Neural progenitor cell (in vitro differentiated cells): ENCODE measurements at regions not wholly inside any gene's neighbourhood (a gene's known extent, or its start where the extent isn't known, plus 50 kb on each side); places are given as distances from the start of the nearest gene placed in this dataset.

Experiments used
- DNase-seq: peaks from one replicate; pipeline ENCODE4 v3.0.0-alpha.2; 2016; ENCODE audit warnings: low spot score
- H2AFZ ChIP-seq: fragments of 200-600 bp; sonication (generic); replicated peaks from 2 replicates; pipeline ENCODE4 v1.6.1; 2016; ENCODE audit warnings: antibody characterized with exemption
- H3F3A ChIP-seq: fragments of 200-600 bp; sonication (generic); 2 replicates; pipeline ENCODE4 v1.6.1; 2016; ENCODE audit warnings: antibody characterized with exemption, low read depth
- H3K27ac ChIP-seq: fragments of 200-600 bp; sonication (generic); 2 replicates; pipeline ENCODE4 v1.5.1; 2016; ENCODE audit warnings: mild to moderate bottlenecking
- H3K27me3 ChIP-seq: fragments of 200-600 bp; sonication (generic); 2 replicates; pipeline ENCODE4 v1.6.1; 2016; ENCODE audit warnings: mild to moderate bottlenecking, moderate library complexity
- H3K36me3 ChIP-seq: fragments of 200-600 bp; sonication (generic); 2 replicates; pipeline ENCODE4 v1.5.1; 2016
- H3K4me1 ChIP-seq: fragments of 200-600 bp; sonication (generic); 2 replicates; pipeline ENCODE4 v1.6.1; 2016; ENCODE audit warnings: mixed run types
- H3K4me2 ChIP-seq: fragments of 200-600 bp; sonication (generic); 2 replicates; pipeline ENCODE4 v1.6.1; 2016
- H3K4me3 ChIP-seq: fragments of 200-600 bp; sonication (generic); 2 replicates; pipeline ENCODE4 v1.5.1; 2016
- H3K79me2 ChIP-seq: fragments of 200-600 bp; sonication (generic); 2 replicates; pipeline ENCODE4 v1.6.1; 2016; ENCODE audit warnings: low read depth
- H3K9ac ChIP-seq: fragments of 200-600 bp; sonication (generic); 2 replicates; pipeline ENCODE4 v1.6.1; 2016
- H3K9me3 ChIP-seq: fragments of 200-600 bp; sonication (generic); 2 replicates; pipeline ENCODE4 v1.5.1; 2016; ENCODE audit warnings: low read depth
- H4K20me1 ChIP-seq: fragments of 200-600 bp; sonication (generic); 2 replicates; pipeline ENCODE4 v1.6.1; 2016; ENCODE audit warnings: low read depth
- H3K27ac Mint-ChIP-seq: 3 replicates; pipeline ENCODE4 v1.8.0; 2021; ENCODE audit warnings: mixed read lengths
- H3K27me3 Mint-ChIP-seq: 2 replicates; pipeline ENCODE4 v1.8.0; 2022; ENCODE audit warnings: low read depth, mild to moderate bottlenecking, inconsistent platforms, moderate library complexity, mixed read lengths; ENCODE audit not compliant: insufficient read depth
- H3K36me3 Mint-ChIP-seq: 3 replicates; pipeline ENCODE4 v1.8.0; 2021; ENCODE audit warnings: mixed read lengths
- H3K4me1 Mint-ChIP-seq: 3 replicates; pipeline ENCODE4 v1.8.0; 2021; ENCODE audit warnings: mixed read lengths
- H3K4me3 Mint-ChIP-seq: 3 replicates; pipeline ENCODE4 v1.8.0; 2021; ENCODE audit warnings: mild to moderate bottlenecking, moderate library complexity, mixed read lengths
- H3K9me3 Mint-ChIP-seq: 3 replicates; pipeline ENCODE4 v1.8.0; 2020; ENCODE audit warnings: mixed read lengths
- CTCF ChIP-seq: fragments of 200-600 bp; sonication (generic); IDR thresholded peaks from 2 replicates; pipeline ENCODE4 v1.5.1; 2017; ENCODE audit warnings: antibody characterized with exemption, mild to moderate bottlenecking
- EZH2 ChIP-seq: fragments of 200-600 bp; sonication (generic); IDR thresholded peaks from 2 replicates; pipeline ENCODE4 v1.6.1; 2017; ENCODE audit warnings: antibody characterized with exemption, mild to moderate bottlenecking, moderate library complexity
- EZH2phosphoT487 ChIP-seq: fragments of 200-600 bp; sonication (generic); IDR thresholded peaks from 2 replicates; pipeline ENCODE4 v1.6.1; 2017; ENCODE audit warnings: antibody characterized with exemption

- peaks cover 8% of the 10 kb centered on the region for H3K27me3 Mint-ChIP-seq
- Histone ChIP-seq H3K9ac (no peak overlapping the region), H2AFZ (no peak overlapping the region), H3K4me2 (no peak overlapping the region), H3K36me3 (no peaks in the 10 kb centered on the region), H3K4me3 (no peak overlapping the region), H3F3A (peaks cover 3% of the 10 kb centered on the region), H3K4me1 (peaks cover 26% of the 10 kb centered on the region), H4K20me1 (peaks cover 13% of the 10 kb centered on the region), H3K27ac (no peak overlapping the region), H3K27me3 (no peaks in the 10 kb centered on the region), H3K9me3 (no peaks in the 10 kb centered on the region), H3K79me2 (no peaks in the 10 kb centered on the region)
- peaks cover 32% of the 10 kb centered on the region for H3K4me1 Mint-ChIP-seq
- H3K36me3 Mint-ChIP-seq: peaks cover 2% of the 10 kb centered on the region
- DNase-seq: no peak
- no peak overlapping the region for H3K4me3 Mint-ChIP-seq
- no peaks in the 10 kb centered on the region for H3K9me3 Mint-ChIP-seq
- no peak overlapping the region for H3K27ac Mint-ChIP-seq
- no peak for TF ChIP-seq EZH2
- TF ChIP-seq EZH2phosphoT487: no peak
- no peak for TF ChIP-seq CTCF
These were observed 92.1 kb upstream of the GSE1 start for GRCh38 chr16:85520853-85521521.

- Histone ChIP-seq H3K27me3 (no peaks in the 10 kb centered on the region), H3K4me1 (peaks cover 32% of the 10 kb centered on the region), H4K20me1 (peaks cover 20% of the 10 kb centered on the region), H3F3A (peaks cover 9% of the 10 kb centered on the region), H2AFZ (no peak overlapping the region), H3K36me3 (no peaks in the 10 kb centered on the region), H3K4me2 (no peak overlapping the region), H3K9me3 (no peaks in the 10 kb centered on the region), H3K27ac (no peak overlapping the region), H3K9ac (no peak overlapping the region), H3K4me3 (no peak overlapping the region), H3K79me2 (no peaks in the 10 kb centered on the region)
- Mint-ChIP-seq H3K36me3 (peaks cover 2% of the 10 kb centered on the region), H3K27me3 (peaks cover 13% of the 10 kb centered on the region), H3K27ac (no peak overlapping the region), H3K4me3 (no peak overlapping the region), H3K4me1 (peaks cover 38% of the 10 kb centered on the region), H3K9me3 (no peaks in the 10 kb centered on the region)
- TF ChIP-seq EZH2 (no peak), CTCF (no peak), EZH2phosphoT487 (no peak)
- DNase-seq: no peak
These were observed 91.4 kb upstream of the GSE1 start for GRCh38 chr16:85521552-85522307.

GRCh38 chr16:85522308-85522841 lies 90.7 kb upstream of the GSE1 start:
- H3K79me2 ChIP-seq: no peaks in the 10 kb centered on the region
- DNase-seq: no peak
- Mint-ChIP-seq H3K36me3 (peaks cover 2% of the 10 kb centered on the region), H3K27ac (peak overlapping the region; percentile 13), H3K9me3 (no peaks in the 10 kb centered on the region), H3K4me1 (peaks cover 40% of the 10 kb centered on the region), H3K27me3 (peaks cover 14% of the 10 kb centered on the region), H3K4me3 (peak overlapping the region; percentile 47)
- no peak for TF ChIP-seq CTCF
- TF ChIP-seq EZH2phosphoT487: no peak
- no peak for TF ChIP-seq EZH2
- no peak overlapping the region for H3K9ac ChIP-seq
- H3K4me1 ChIP-seq: peaks cover 37% of the 10 kb centered on the region
- H3K4me2 ChIP-seq: no peak overlapping the region
- no peaks in the 10 kb centered on the region for H3K36me3 ChIP-seq
- no peaks in the 10 kb centered on the region for H3K27me3 ChIP-seq
- H3K27ac ChIP-seq: no peak overlapping the region
- H3K9me3 ChIP-seq: no peaks in the 10 kb centered on the region
- peaks cover 23% of the 10 kb centered on the region for H4K20me1 ChIP-seq
- H3F3A ChIP-seq: peaks cover 11% of the 10 kb centered on the region
- no peak overlapping the region for H3K4me3 ChIP-seq
- H2AFZ ChIP-seq: no peak overlapping the region
